H1 (cell line): ENCODE measurements at regions not wholly inside any gene's neighbourhood (a gene's known extent, or its start where the extent isn't known, plus 50 kb on each side); places are given as distances from the start of the nearest gene placed in this dataset.

ENCODE experiments used
- CTCF ChIA-PET: fragments of 300-600 bp; sonication (Branson Sonifier 250); formaldehyde crosslinking; loops from one replicate; lab custom pipeline; 2021; ENCODE audit not compliant: partially characterized antibody; lab: Charles Lee
- POLR2A ChIA-PET: fragments of 300-600 bp; sonication (Branson Sonifier 250); formaldehyde crosslinking; loops from one replicate; lab custom pipeline; 2021; ENCODE audit warnings: inconsistent platforms; ENCODE audit not compliant: partially characterized antibody; lab: Charles Lee
- DNase-seq, 2 experiments: peaks; one replicate each; pipeline versions ENCODE4 v3.0.0 to v3.0.0-alpha.2; 2010 to 2022; ENCODE audit warnings: low spot score in 2 of 2, low read depth in 1 of 2, mixed read lengths in 1 of 2
- FAIRE-seq: peaks from 2 replicates; lab custom pipeline; 2011; peaks lifted over from hg19 to GRCh38; lab: Jason Lieb, UNC
- H2AFZ ChIP-seq: 2 replicates; pipeline ENCODE4 v1.8.1; 2012; ENCODE audit warnings: low read length, inconsistent platforms
- H2AK5ac ChIP-seq: 2 replicates; pipeline ENCODE4 v1.6.1; 2013; ENCODE audit warnings: low read depth, low read length
- H2BK120ac ChIP-seq: replicated peaks from 2 replicates; pipeline ENCODE3; 2013; ENCODE audit warnings: low read depth, low read length, inconsistent platforms
- H2BK12ac ChIP-seq: 2 replicates; pipeline ENCODE4 v1.6.1; 2013; ENCODE audit warnings: low read depth, low read length
- H2BK15ac ChIP-seq: 2 replicates; pipeline ENCODE4 v1.6.1; 2013; ENCODE audit warnings: low read length
- H2BK20ac ChIP-seq: 2 replicates; pipeline ENCODE4 v1.6.1; 2013; ENCODE audit warnings: low read length
- H2BK5ac ChIP-seq: 2 replicates; pipeline ENCODE4 v1.6.1; 2013; ENCODE audit warnings: low read depth, low read length
- H3K14ac ChIP-seq: 2 replicates; pipeline ENCODE4 v1.6.1; 2013; ENCODE audit warnings: inconsistent platforms; ENCODE audit not compliant: insufficient read length
- H3K18ac ChIP-seq: 2 replicates; pipeline ENCODE4 v1.6.1; 2013; ENCODE audit warnings: low read length; ENCODE audit errors: extremely low read depth
- H3K23ac ChIP-seq: 2 replicates; pipeline ENCODE4 v1.6.1; 2013; ENCODE audit warnings: inconsistent platforms; ENCODE audit not compliant: insufficient read length
- H3K23me2 ChIP-seq: 2 replicates; pipeline ENCODE4 v1.6.1; 2013; ENCODE audit warnings: low read depth, low read length
- H3K27ac ChIP-seq: 2 replicates; pipeline ENCODE4 v1.6.1; 2011; ENCODE audit warnings: low read depth, low read length, inconsistent platforms
- H3K27me3 ChIP-seq, 4 experiments: replicated peaks in 1 of 4; 1 replicate in 1 of 4; 2 replicates in 3 of 4; pipeline versions ENCODE4 v1.6.1 to v1.8.1; 2011 to 2013; ENCODE audit warnings: low read length in 3 of 4, mild to moderate bottlenecking in 3 of 4, inconsistent platforms in 2 of 4, mixed read lengths in 2 of 4, moderate library complexity in 1 of 4; ENCODE audit not compliant: control insufficient read depth in 3 of 4, insufficient read depth in 3 of 4; ENCODE audit errors: extremely low read depth in 1 of 4
- H3K36me3 ChIP-seq, 4 experiments: 2 replicates each; pipeline versions ENCODE4 v1.6.1 to v1.8.1; 2011 to 2013; ENCODE audit warnings: mild to moderate bottlenecking in 4 of 4, low read length in 3 of 4, moderate library complexity in 2 of 4, control low read depth in 1 of 4, inconsistent platforms in 1 of 4; ENCODE audit not compliant: insufficient read depth in 4 of 4, control insufficient read depth in 2 of 4
- H3K4ac ChIP-seq: replicated peaks from 2 replicates; pipeline ENCODE3; 2013; ENCODE audit warnings: low read length, low read depth, mixed read lengths, inconsistent platforms; ENCODE audit not compliant: insufficient read length
- H3K4me1 ChIP-seq, 4 experiments: replicated peaks in 1 of 4; 1 replicate in 1 of 4; 2 replicates in 3 of 4; pipeline versions ENCODE4 v1.6.1 to v1.8.1; 2011 to 2013; ENCODE audit warnings: low read length in 3 of 4, inconsistent platforms in 2 of 4, mixed read lengths in 1 of 4; ENCODE audit not compliant: insufficient read depth in 4 of 4, control insufficient read depth in 3 of 4
- H3K4me2 ChIP-seq, 2 experiments: 2 replicates each; pipeline versions ENCODE4 v1.6.1 to v1.8.1; 2011 to 2013; ENCODE audit warnings: low read depth in 2 of 2, low read length in 2 of 2, control low read depth in 1 of 2, inconsistent platforms in 1 of 2, mild to moderate bottlenecking in 1 of 2; ENCODE audit not compliant: insufficient read depth in 1 of 2
- H3K4me3 ChIP-seq, 4 experiments: fragments of 200-600, 300-600 bp in 1 of 4; sonication (generic), shearing (Covaris generic), sonication (Bioruptor Twin) in 1 of 4; 2 replicates each; pipeline versions ENCODE4 v1.5.1 to v1.8.1; 2011 to 2016; ENCODE audit warnings: low read length in 4 of 4, low read depth in 3 of 4, control low read depth in 2 of 4, inconsistent platforms in 2 of 4, mild to moderate bottlenecking in 2 of 4, mixed read lengths in 1 of 4, moderate library complexity in 1 of 4; ENCODE audit not compliant: insufficient read depth in 2 of 4; ENCODE audit errors: extremely low read depth in 1 of 4
- H3K56ac ChIP-seq: replicated peaks from 2 replicates; pipeline ENCODE3; 2013; ENCODE audit warnings: low read depth, mild to moderate bottlenecking, mixed read lengths, low read length, inconsistent platforms; ENCODE audit not compliant: insufficient read length
- H3K79me1 ChIP-seq: 2 replicates; pipeline ENCODE4 v1.6.1; 2013; ENCODE audit warnings: low read depth, low read length, control low read depth
- H3K79me2 ChIP-seq, 2 experiments: 2 replicates each; pipeline versions ENCODE4 v1.6.1 to v1.8.1; 2012 to 2013; ENCODE audit warnings: low read length in 2 of 2, mild to moderate bottlenecking in 2 of 2, inconsistent platforms in 1 of 2; ENCODE audit not compliant: insufficient read depth in 2 of 2, control insufficient read depth in 1 of 2
- H3K9ac ChIP-seq, 4 experiments: replicated peaks in 1 of 4; 1 replicate in 1 of 4; 2 replicates in 3 of 4; pipeline versions ENCODE4 v1.6.1 to v1.8.1; 2011 to 2013; ENCODE audit warnings: low read depth in 3 of 4, low read length in 3 of 4, control low read depth in 2 of 4, mild to moderate bottlenecking in 2 of 4, moderate library complexity in 2 of 4, inconsistent platforms in 1 of 4; ENCODE audit errors: extremely low read depth in 1 of 4
- H3K9me3 ChIP-seq, 2 experiments: 2 replicates each; pipeline versions ENCODE4 v1.6.1 to v1.8.1; 2012 to 2013; ENCODE audit warnings: mild to moderate bottlenecking in 2 of 2, moderate library complexity in 2 of 2, control low read depth in 1 of 2, inconsistent platforms in 1 of 2, low read depth in 1 of 2, low read length in 1 of 2, mixed read lengths in 1 of 2; ENCODE audit not compliant: insufficient read depth in 2 of 2
- H4K20me1 ChIP-seq, 2 experiments: replicated peaks in 1 of 2; 2 replicates each; pipeline versions ENCODE3 to v1.8.1; 2011 to 2013; ENCODE audit warnings: inconsistent platforms in 2 of 2, low read length in 2 of 2, mild to moderate bottlenecking in 1 of 2; ENCODE audit not compliant: insufficient read depth in 2 of 2, control insufficient read depth in 1 of 2
- H4K5ac ChIP-seq: 2 replicates; pipeline ENCODE4 v1.6.1; 2013; ENCODE audit warnings: low read length, low read depth, mixed read lengths, inconsistent platforms; ENCODE audit not compliant: insufficient read length
- H4K8ac ChIP-seq: 2 replicates; pipeline ENCODE4 v1.8.0; 2013; ENCODE audit warnings: mild to moderate bottlenecking, moderate library complexity, low read length, inconsistent platforms; ENCODE audit not compliant: insufficient read depth; ENCODE audit errors: extremely low read depth
- H4K91ac ChIP-seq: replicated peaks from 2 replicates; pipeline ENCODE3; 2013; ENCODE audit warnings: low read length, mixed read lengths, inconsistent platforms; ENCODE audit not compliant: insufficient read length
- BACH1 ChIP-seq: IDR thresholded peaks from 2 replicates; pipeline ENCODE4 v1.6.1; 2012; ENCODE audit warnings: low read length, improper control_type of control experiment
- CBX8 ChIP-seq: fragments of 300-800, 300-1000 bp; sonication (generic); IDR thresholded peaks from 2 replicates; pipeline ENCODE4 v1.7.1; 2016; ENCODE audit warnings: low read depth, low read length, borderline replicate concordance
- CEBPB ChIP-seq: IDR thresholded peaks from 2 replicates; pipeline ENCODE4 v1.6.1; 2012; ENCODE audit warnings: low read depth, low read length
- CHD2 ChIP-seq: IDR thresholded peaks from 2 replicates; pipeline ENCODE4 v1.6.1; 2012; ENCODE audit warnings: low read length, improper control_type of control experiment
- EGR1 ChIP-seq: IDR thresholded peaks from 2 replicates; pipeline ENCODE4 v1.6.1; 2011; ENCODE audit warnings: low read depth, low read length, borderline replicate concordance
- EZH2 ChIP-seq: fragments of 200-600 bp; sonication (generic); IDR thresholded peaks from 2 replicates; pipeline ENCODE4 v1.7.1; 2012; ENCODE audit warnings: low read depth, mild to moderate bottlenecking, moderate library complexity, low read length, inconsistent platforms; ENCODE audit not compliant: severe bottlenecking
- HDAC2 ChIP-seq, 2 experiments: fragments of 300-600 bp in 1 of 2; sonication (generic) in 1 of 2; IDR thresholded peaks; 2 replicates each; pipeline ENCODE4 v1.6.1; 2011 to 2012; ENCODE audit warnings: low read depth in 2 of 2, low read length in 2 of 2, mild to moderate bottlenecking in 2 of 2, moderate library complexity in 2 of 2, borderline replicate concordance in 1 of 2, inconsistent platforms in 1 of 2
- HDAC6 ChIP-seq: IDR thresholded peaks from one replicate; pipeline ENCODE4 v1.7.1; 2012; ENCODE audit warnings: low read depth, mild to moderate bottlenecking, inconsistent platforms, low read length, moderate library complexity
- MAFK ChIP-seq: IDR thresholded peaks from 2 replicates; pipeline ENCODE4 v1.6.1; 2012; ENCODE audit warnings: low read depth, mild to moderate bottlenecking, improper control_type of control experiment, low read length
- POLR2AphosphoS5 ChIP-seq: IDR thresholded peaks from 2 replicates; pipeline ENCODE4 v1.6.1; 2011; ENCODE audit warnings: low read depth, low read length
- SIRT6 ChIP-seq: IDR thresholded peaks from one replicate; pipeline ENCODE4 v1.7.1; 2012; ENCODE audit warnings: low read length, inconsistent platforms
- SP2 ChIP-seq: IDR thresholded peaks from 2 replicates; pipeline ENCODE4 v1.6.1; 2012; ENCODE audit warnings: mild to moderate bottlenecking, low read length, inconsistent platforms
- TAF1 ChIP-seq: IDR thresholded peaks from 2 replicates; pipeline ENCODE4 v1.6.1; 2011; ENCODE audit warnings: mild to moderate bottlenecking, low read depth, low read length
- TBP ChIP-seq: IDR thresholded peaks from 2 replicates; pipeline ENCODE4 v1.6.1; 2011; ENCODE audit warnings: low read depth, low read length, improper control_type of control experiment
- ZNF274 ChIP-seq: IDR thresholded peaks from 2 replicates; pipeline ENCODE4 v1.7.0; 2012; ENCODE audit warnings: low read length, borderline replicate concordance; ENCODE audit errors: extremely low read depth
- WGBS, 2 experiments: shearing (Covaris generic) in 1 of 2; methylation state at CpG; one replicate each; pipeline versions ENCODE4 v1.1.6 to v1.1.7; 2013 to 2015; ENCODE audit warnings: low lambda C conversion rate in 2 of 2, mixed read lengths in 2 of 2, inconsistent platforms in 1 of 2, low coverage in 1 of 2, missing lambda C conversion rate in 1 of 2; ENCODE audit not compliant: insufficient replicate concordance in 2 of 2, insufficient coverage in 1 of 2, insufficient read length in 1 of 2; ENCODE audit errors: extremely low coverage in 1 of 2, missing lambda C conversion rate in 1 of 2; 5-methylcytosine and 5-hydroxymethylcytosine counted together
- TF ChIP-seq, protein P1 (sequence below): IDR thresholded peaks from 2 replicates; pipeline ENCODE4 v1.6.1; 2011; ENCODE audit warnings: low read depth, mild to moderate bottlenecking, low read length; ENCODE audit not compliant: insufficient read depth

DNA sequence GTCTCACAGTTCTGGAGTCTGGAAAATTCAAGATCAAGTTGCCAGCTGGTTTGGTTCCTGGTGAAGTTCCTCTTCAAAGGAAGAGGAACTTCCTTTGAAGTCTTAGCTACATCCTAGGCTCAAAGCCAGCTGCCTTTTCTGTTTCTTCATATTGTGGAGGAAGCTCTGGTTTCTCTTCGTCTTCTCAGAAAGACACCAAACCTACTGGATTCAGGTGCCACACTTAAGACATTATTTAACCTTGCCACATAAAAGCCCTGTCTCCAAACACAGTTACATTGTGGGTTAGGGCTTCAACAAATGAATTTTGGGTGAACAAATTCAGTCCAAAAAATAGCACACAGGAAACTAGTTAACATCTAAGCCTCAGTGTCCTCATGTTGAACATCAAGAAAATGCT lies 1019.8 kb downstream of the GALC start:
- H3K9ac ChIP-seq: no peak overlapping the region
- no peak overlapping the region for H3K14ac ChIP-seq
- H2AFZ ChIP-seq: no peak overlapping the region
- no peak overlapping the region for H2BK120ac ChIP-seq
- H3K27ac ChIP-seq: no peak overlapping the region
- no peaks in the 10 kb centered on the region for H3K4me1 ChIP-seq
- no peak overlapping the region for H3K23ac ChIP-seq
- H3K79me1 ChIP-seq: no peaks in the 10 kb centered on the region
- H4K5ac ChIP-seq: no peak overlapping the region
- H3K23me2 ChIP-seq: no peaks in the 10 kb centered on the region
- H2BK20ac ChIP-seq: no peak overlapping the region
- H3K56ac ChIP-seq: no peak overlapping the region
- no peak overlapping the region for H2AK5ac ChIP-seq
- H2BK15ac ChIP-seq: no peak overlapping the region
- H3K27me3 ChIP-seq: no peaks in the 10 kb centered on the region
- TF ChIP-seq ZNF274 (no peak), HDAC6 (no peak), HDAC2 (IDR thresholded peaks at IDR 0.05; ENCODE audit: borderline replicate concordance in 1 of 2, low read depth in 2 of 2, low read length in 2 of 2) (no peak), TAF1 (no peak), SP2 (no peak), TBP (no peak), POLR2AphosphoS5 (no peak), SIRT6 (no peak), CBX8 (no peak), CEBPB (no peak), EGR1 (no peak), BACH1 (no peak), CHD2 (no peak), MAFK (no peak), EZH2 (no peak)
- TF ChIP-seq, protein P1, sequence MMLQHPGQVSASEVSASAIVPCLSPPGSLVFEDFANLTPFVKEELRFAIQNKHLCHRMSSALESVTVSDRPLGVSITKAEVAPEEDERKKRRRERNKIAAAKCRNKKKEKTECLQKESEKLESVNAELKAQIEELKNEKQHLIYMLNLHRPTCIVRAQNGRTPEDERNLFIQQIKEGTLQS: no peak
- DNase-seq (no peak), FAIRE-seq (no peak)
- H3K9me3 ChIP-seq: 0 out of 4 replicates have a peak, but pooled peaks cover 3% of the 10 kb centered on the region in 2 experiments
- no peak overlapping the region for H2BK5ac ChIP-seq
- 95% methylated on average over 1 of the region's 1 CpG; no CpG with 5 or more reads in 1 of the 2 experiments for WGBS, 2 experiments
- POLR2A ChIA-PET: no interaction called here
- no peak overlapping the region for H4K8ac ChIP-seq
- H4K91ac ChIP-seq: no peak overlapping the region
- no peaks in the 10 kb centered on the region for H3K36me3 ChIP-seq
- H3K4ac ChIP-seq: no peak overlapping the region
- no peak overlapping the region for H3K4me2 ChIP-seq
- H3K79me2 ChIP-seq: no peaks in the 10 kb centered on the region
- H2BK12ac ChIP-seq: no peak overlapping the region
- CTCF ChIA-PET: interaction anchor here (0.6 to 1.6 kb wide), 4 partner anchors 12 to 131 kb away, joined by 3 to 9 read pairs (median 4); no protein-coding TSS in a partner anchor
- no peak overlapping the region for H3K18ac ChIP-seq
- H4K20me1 ChIP-seq: no peaks in the 10 kb centered on the region
- no peak overlapping the region for H3K4me3 ChIP-seq
